BJ (cell line): ENCODE measurements at regions not wholly inside any gene's neighbourhood (a gene's known extent, or its start where the extent isn't known, plus 50 kb on each side); places are given as distances from the start of the nearest gene placed in this dataset.

Experiments
- CTCF ChIA-PET: fragments of 350-600 bp; formaldehyde crosslinking; extraction: SDS; loops from one replicate; lab custom pipeline; 2021; ENCODE audit warnings: antibody characterized with exemption, inconsistent platforms; lab: Yijun Ruan, JAX
- POLR2A ChIA-PET: fragments of 300-600 bp; sonication (Branson Sonifier 250); formaldehyde crosslinking; extraction: SDS; loops from one replicate; lab custom pipeline; 2021; ENCODE audit warnings: antibody characterized with exemption; lab: Charles Lee
- DNase-seq: peaks from one replicate; pipeline ENCODE4 v3.0.0-alpha.2; 2011; ENCODE audit warnings: low read depth
- H3K27me3 ChIP-seq: 2 replicates; pipeline ENCODE4 v1.6.0; 2011; ENCODE audit warnings: low read length; ENCODE audit not compliant: control insufficient read depth, insufficient read depth
- H3K36me3 ChIP-seq: 2 replicates; pipeline ENCODE4 v1.5.1; 2011; ENCODE audit warnings: low read length; ENCODE audit not compliant: control insufficient read depth, insufficient read depth
- H3K4me3 ChIP-seq: 2 replicates; pipeline ENCODE4 v1.5.1; 2011; ENCODE audit warnings: low read depth, mild to moderate bottlenecking, control low read depth, low read length
- CTCF ChIP-seq: IDR thresholded peaks from 2 replicates; pipeline ENCODE4 v1.5.1; 2011; ENCODE audit warnings: low read depth, mild to moderate bottlenecking, control low read depth, inconsistent platforms, low read length, moderate library complexity; ENCODE audit not compliant: insufficient read depth

DNA sequence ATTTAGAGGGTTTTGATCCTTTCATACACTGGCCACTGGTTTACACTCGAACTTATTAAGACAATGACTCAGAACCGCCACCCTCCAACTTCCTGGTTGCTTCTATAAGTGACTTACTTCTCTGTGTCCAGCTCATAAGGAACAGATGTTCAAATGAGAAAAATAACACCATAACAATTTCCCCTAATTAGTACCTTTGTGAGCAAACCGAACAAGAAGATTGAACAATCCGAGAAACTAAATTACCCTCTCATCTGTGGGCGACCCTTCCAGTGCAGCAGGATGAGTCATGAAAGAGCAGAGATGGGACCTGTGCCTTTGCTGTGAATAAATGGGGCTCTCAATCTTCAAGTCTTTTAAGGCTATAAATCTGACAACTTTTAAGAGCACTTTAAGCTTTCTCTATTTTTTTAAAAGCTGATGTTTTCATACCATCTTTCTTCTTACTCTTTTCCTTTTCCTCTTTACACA lies 146.8 kb upstream of the RASSF8 start:
- POLR2A ChIA-PET = no interaction called here
- peak; percentile 24 for DNase-seq
- Histone ChIP-seq H3K36me3 (no peaks in the 10 kb centered on the region), H3K4me3 (no peak overlapping the region), H3K27me3 (no peaks in the 10 kb centered on the region)
- CTCF ChIA-PET = interaction anchor here (1.7 kb wide), 1 partner anchor 9 kb away, joined by 4 read pairs; no protein-coding TSS in a partner anchor
- TF ChIP-seq CTCF = no peak

DNA sequence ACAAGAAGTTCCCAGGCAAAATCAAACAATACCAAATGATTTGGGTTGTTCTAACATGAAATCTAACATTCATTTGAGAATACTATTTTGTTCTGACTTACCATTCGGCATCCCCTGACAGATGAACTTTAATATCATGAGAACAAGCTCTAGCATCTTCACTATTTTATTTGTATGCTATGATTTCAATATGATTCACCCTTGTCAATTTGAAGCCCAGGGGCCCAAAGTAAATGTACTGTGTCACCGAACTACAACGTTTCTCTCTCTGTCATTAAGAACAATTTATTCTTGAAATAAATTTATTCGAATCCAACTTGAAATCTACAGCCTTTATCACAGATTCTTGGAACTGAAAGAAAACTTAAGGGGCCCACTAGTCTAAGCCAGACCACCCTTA lies 146.2 kb upstream of the RASSF8 start:
- Histone ChIP-seq H3K36me3 (no peaks in the 10 kb centered on the region), H3K4me3 (no peak overlapping the region), H3K27me3 (no peaks in the 10 kb centered on the region)
- no peak for TF ChIP-seq CTCF
- no peak for DNase-seq
- CTCF ChIA-PET = interaction anchor here (1.7 kb wide), 1 partner anchor 10 kb away, joined by 4 read pairs; no protein-coding TSS in a partner anchor
- POLR2A ChIA-PET = no interaction called here

GRCh38 chr12:25813843-25814242 lies 144.6 kb upstream of the RASSF8 start:
- no peaks in the 10 kb centered on the region for H3K27me3 ChIP-seq
- DNase-seq = no peak
- H3K4me3 ChIP-seq = no peak overlapping the region
- CTCF ChIA-PET = no interaction called here
- TF ChIP-seq CTCF = no peak
- POLR2A ChIA-PET = no interaction called here
- H3K36me3 ChIP-seq = no peaks in the 10 kb centered on the region

DNA sequence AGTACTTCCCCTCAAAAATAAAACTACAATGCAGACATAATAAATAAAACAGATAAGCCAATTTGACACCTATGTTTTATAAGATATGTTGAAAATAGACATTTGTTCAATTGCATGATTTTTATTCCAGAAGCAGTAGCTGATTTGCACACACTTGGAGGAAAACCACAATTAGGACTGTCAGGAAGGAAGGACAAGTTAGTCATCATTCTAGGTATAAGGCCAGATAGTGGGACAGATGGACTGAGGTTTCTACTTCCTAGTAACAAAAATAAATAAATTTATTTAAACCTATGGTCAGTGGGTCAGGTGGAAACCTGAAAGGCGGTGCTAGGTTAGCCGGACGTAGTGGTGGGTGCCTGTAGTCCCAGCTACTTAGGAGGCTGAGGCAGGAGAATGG lies 141.8 kb upstream of the RASSF8 start:
- DNase-seq = no peak
- ChIA-PET CTCF (no interaction called here), POLR2A (no interaction called here)
- Histone ChIP-seq H3K36me3 (no peaks in the 10 kb centered on the region), H3K4me3 (no peak overlapping the region), H3K27me3 (no peaks in the 10 kb centered on the region)
- TF ChIP-seq CTCF = no peak

GRCh38 chr12:25817166-25817565 lies 141.3 kb upstream of the RASSF8 start:
- DNase-seq = no peak
- no peak overlapping the region for H3K4me3 ChIP-seq
- H3K27me3 ChIP-seq = no peaks in the 10 kb centered on the region
- POLR2A ChIA-PET = interaction anchor here (0.6 kb wide), 1 partner anchor 10 kb away, joined by 4 read pairs; no protein-coding TSS in a partner anchor
- no peaks in the 10 kb centered on the region for H3K36me3 ChIP-seq
- no peak for TF ChIP-seq CTCF
- CTCF ChIA-PET = interaction anchor here (1.0 kb wide), 1 partner anchor 11 kb away, joined by 6 read pairs; no protein-coding TSS in a partner anchor
